RCC 7860 (cell line): ENCODE measurements at regions not wholly inside any gene's neighbourhood (a gene's known extent, or its start where the extent isn't known, plus 50 kb on each side); places are given as distances from the start of the nearest gene placed in this dataset.
"Not testable (repeated sequence)": the region's sequence is repeated elsewhere in the genome, so short reads cannot be mapped to it uniquely, and the experiment has no call there.

ENCODE experiments used
- DNase-seq: peaks from one replicate; pipeline ENCODE4 v3.0.0-alpha.2; 2015; ENCODE audit warnings: low spot score
- FAIRE-seq: peaks from 2 replicates; lab custom pipeline; 2012; peaks lifted over from hg19 to GRCh38; lab: Jason Lieb, UNC

DNA sequence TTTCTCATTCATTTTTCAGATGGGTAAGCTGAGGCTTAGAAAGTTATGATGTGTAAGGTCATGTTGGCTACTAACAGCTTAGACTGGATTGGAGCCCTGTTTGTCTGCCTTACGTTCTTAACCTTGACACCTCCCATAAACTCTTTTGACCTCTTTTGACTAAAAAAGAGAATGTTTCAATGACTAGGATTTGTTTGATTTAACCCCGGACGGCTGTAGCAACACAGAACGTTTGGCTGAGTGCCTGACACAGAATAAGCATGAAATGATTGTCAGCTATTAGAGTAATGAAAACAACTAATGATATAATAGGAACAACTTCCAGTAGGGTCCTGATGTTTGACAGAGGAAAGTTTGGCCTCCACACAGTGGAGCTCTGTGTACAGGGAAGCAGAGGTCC is 83.3 kb upstream of the PDZD8 start:
- FAIRE-seq (no peak), DNase-seq (no peak)

GRCh38 chr10:117457932-117458331 is 82.7 kb upstream of the PDZD8 start:
- FAIRE-seq (no peak), DNase-seq (no peak)

- FAIRE-seq = no peak
- no peak for DNase-seq
These were observed 82.0 kb upstream of the PDZD8 start for GRCh38 chr10:117457071-117457810.

DNA sequence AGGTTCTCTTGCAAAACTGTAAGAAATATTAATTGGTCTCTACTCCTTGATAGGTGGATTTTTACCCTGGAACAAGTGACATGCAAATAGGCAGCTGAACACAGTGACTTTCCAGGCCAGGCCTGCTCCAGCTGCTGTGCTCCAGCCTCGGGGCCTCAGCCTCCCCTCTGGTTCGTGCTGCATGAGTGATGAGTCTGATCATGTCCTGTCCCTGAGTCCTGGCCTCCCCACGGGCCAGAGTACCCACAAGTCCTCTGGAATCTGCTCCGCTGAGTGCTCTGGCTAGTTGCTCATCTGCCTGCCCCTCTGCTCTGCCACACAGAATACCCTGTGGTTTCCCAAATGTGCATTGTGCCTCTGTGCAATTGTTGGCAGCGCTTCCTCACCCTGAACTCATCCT is 80.1 kb upstream of the PDZD8 start:
- DNase-seq (no peak), FAIRE-seq (no peak)

DNA sequence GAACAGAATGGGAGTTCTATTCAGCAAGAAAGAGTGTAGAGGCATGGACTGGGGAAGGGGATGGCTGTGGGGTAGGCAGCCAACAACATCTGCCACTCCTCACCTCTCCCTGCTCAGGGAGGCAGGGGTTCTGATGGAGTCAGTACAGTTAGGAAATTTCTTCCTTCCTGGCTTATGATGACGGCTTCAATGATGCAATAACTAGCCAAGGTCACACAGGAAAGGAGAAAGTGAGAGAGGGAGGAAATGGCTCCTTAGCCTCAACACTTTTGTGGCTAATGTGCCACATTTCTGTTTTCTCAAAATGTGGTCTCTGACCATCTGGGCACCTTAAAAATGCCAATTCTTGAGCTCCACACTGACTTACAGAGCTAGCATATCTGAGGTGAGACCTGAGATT is 79.3 kb upstream of the PDZD8 start:
- FAIRE-seq (no peak), DNase-seq (no peak)

- not testable (repeated sequence) for FAIRE-seq
These were observed 78.2 kb upstream of the PDZD8 start for GRCh38 chr10:117453484-117453883.

DNA sequence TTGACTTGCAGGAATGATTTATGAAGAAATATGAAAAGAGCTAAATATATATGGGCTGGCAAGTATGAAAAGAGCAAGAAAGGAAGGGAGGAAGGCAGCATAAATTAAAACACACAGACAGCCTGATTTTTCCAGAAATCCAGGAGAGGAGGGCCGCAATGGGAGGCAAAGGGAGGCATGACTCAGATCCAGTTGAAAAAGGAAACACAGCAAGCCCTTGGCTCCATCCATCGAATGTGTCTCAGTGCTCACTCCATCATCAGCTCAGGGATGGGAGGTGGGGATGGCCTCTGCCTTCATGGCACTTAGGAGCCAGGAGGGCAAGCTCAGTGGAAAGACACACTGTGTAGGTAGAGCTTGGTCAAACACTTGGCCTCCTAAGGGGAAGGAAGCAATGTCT is 75.7 kb upstream of the PDZD8 start:
- DNase-seq (no peak), FAIRE-seq (no peak)

More at GRCh38 chr10:117453484-117453883, 78.2 kb upstream of the PDZD8 start:
- DNase-seq = not testable (repeated sequence)

GRCh38 chr10:117449636-117450035 is 74.4 kb upstream of the PDZD8 start:
- no peak for FAIRE-seq

GRCh38 chr10:117448802-117449201 is 73.6 kb upstream of the PDZD8 start:
- FAIRE-seq (no peak), DNase-seq (no peak)

More at GRCh38 chr10:117449636-117450035, 74.4 kb upstream of the PDZD8 start:
- no peak for DNase-seq

GRCh38 chr10:117445992-117446391 is 70.8 kb upstream of the PDZD8 start:
- FAIRE-seq = no peak
- DNase-seq = no peak

DNA sequence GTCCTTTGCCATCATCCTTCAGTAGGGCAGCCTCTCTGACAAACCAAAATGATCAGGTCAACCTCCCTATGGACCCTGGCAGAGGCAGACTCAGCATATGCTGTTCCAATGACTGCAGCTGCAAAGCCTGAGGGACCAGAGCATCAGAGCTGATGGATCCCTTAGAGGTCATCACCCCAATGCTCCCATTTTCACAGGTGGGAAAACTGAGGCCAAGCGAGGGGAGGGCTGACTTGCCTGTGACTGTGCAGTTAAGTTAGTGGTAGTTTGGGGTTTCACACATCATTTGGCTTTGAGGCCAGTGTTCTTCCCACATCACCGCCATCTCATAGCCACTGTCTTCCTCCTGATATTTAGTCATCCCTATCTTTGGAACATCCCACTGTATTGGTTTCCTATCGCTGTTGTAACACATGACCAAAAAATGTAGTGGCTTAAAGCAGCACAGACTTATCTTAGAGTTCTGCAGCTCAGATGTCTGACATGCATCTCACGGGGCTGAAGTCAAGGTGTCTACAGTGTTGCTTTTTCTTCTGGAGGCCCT is 69.3 kb upstream of the PDZD8 start:
- DNase-seq = peak; percentile 77
- peak; percentile 59 for FAIRE-seq

GRCh38 chr10:117443686-117444041 is 68.4 kb upstream of the PDZD8 start:
- DNase-seq (no peak), FAIRE-seq (no peak)

DNA sequence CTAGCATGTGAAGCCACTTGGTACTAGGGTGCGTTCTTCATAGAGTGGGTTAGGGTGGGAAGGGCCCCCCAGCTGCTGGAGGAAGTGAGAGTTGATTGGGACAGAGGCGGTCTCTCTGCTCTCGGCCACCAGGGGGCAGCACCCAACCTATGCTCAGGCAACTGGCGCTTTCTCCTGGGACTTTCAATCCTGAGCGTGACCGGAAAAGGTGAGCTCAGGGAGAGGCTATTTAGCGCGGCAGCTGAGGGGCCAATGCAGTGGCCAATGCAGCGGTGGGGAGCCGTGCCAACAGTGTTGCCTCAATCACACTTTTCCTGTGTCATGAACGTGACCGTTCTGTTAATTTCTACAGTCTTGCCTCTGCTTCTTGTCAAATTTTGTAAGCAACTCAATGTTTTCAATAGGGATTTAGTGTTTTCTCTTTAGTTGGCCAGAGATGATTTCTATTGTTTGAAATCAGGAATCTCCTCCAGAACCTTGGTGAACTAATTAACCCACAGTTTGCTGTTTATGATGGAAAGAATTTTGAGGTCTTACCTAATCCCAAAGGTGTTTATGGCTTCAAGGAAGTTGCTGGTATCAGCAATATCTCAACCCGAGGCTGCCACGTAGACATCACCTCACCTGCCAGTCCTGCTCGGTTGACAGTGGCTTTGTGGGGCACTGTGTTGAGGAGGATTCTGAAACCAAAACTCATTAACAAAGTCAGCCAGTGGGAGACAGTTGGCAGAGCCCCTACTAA is 67.9 kb upstream of the PDZD8 start:
- DNase-seq (peak; percentile 81), FAIRE-seq (peak; percentile 57)

GRCh38 chr10:117442521-117442920 is 67.3 kb upstream of the PDZD8 start:
- FAIRE-seq (no peak), DNase-seq (peak; percentile 52)

- peak; percentile 99 for FAIRE-seq
These were observed 66.7 kb upstream of the PDZD8 start for GRCh38 chr10:117441812-117442443.

DNA sequence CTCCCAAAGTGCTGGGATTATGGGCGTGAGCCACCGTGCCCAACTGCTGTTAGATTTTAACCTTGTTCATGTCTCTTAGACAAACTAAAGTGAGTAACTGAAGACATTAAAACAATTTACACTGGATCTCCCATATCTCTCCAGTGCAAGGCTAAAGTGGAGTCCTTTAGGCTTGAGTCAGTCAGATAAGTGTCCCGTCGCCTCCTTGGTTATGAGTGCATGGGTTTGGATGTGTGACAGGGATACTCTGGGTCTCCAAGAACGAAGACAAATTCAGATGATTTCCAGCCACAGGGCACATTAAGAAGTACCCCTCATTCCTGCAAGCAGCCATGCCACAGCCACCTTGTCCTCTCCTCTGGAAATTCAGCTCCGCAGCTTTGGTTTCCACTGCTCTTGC is 66.1 kb upstream of the PDZD8 start:
- peak; percentile 51 for FAIRE-seq
- DNase-seq = peak; percentile 70

More at GRCh38 chr10:117441812-117442443, 66.7 kb upstream of the PDZD8 start:
- peak; percentile 98 for DNase-seq

DNA sequence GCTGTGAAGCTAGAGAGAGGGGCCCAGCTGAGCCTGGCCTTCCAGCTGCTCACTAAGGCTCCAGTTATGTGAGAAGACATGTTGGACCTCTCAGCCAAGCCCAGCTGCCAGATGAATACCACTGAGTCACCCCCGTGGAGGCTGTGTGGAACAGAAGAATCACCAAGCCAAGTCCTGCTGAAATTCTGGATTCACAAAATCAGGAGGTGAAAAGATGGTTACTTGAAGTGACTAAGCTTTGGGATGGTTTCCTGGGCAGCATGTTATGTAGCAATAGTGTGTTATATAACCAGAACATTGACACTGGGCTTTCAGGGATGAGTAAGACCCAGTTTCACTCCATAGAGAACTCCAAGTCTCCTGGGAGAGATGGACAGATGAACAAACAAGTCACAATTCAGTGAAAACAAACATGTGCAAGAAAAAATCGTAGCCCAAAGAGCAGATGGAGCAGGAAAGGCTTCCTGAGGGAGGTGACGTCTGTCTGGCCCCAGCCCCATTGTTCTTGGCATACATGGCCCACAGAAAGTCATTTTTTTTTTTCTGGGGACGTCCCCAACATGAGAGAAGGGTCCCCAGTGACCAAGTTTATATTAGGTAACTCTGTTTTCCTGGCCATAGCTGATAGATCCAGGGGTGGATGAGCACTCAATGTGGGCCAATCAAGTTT is 64.1 kb upstream of the PDZD8 start:
- DNase-seq (peak; percentile 78), FAIRE-seq (peak; percentile 75)

GRCh38 chr10:117432866-117433265 is 57.6 kb upstream of the PDZD8 start:
- FAIRE-seq (no peak), DNase-seq (no peak)

GRCh38 chr10:117431160-117431559 is 55.9 kb upstream of the PDZD8 start:
- DNase-seq (peak; percentile 16), FAIRE-seq (no peak)

- DNase-seq, FAIRE-seq: not testable (repeated sequence)
These were observed 55.3 kb upstream of the PDZD8 start for GRCh38 chr10:117430535-117430934.
